Upper lobe of left lung (tissue), 4 donors: ENCODE measurements at regions not wholly inside any gene's neighbourhood (a gene's known extent, or its start where the extent isn't known, plus 50 kb on each side); places are given as distances from the start of the nearest gene placed in this dataset.

Experiments
- EP300 ChIP-seq, 4 donors: sonication (generic); formaldehyde crosslinking; IDR thresholded peaks; one replicate each; pipeline ENCODE4 v1.5.1; 2017; ENCODE audit warnings: antibody characterized with exemption in 4 of 4, control low read depth in 2 of 4
- POLR2A ChIP-seq, 4 donors: fragments of 450-650 bp; IDR thresholded peaks; one replicate each; pipeline ENCODE4 v1.5.1; 2016 to 2017; ENCODE audit warnings: antibody characterized with exemption in 4 of 4, mild to moderate bottlenecking in 2 of 4
- POLR2AphosphoS5 ChIP-seq, 2 donors: sonication (generic); formaldehyde crosslinking; IDR thresholded peaks; one replicate each; pipeline ENCODE4 v1.5.1; 2017; ENCODE audit warnings: antibody characterized with exemption in 2 of 2
- TF ChIP-seq, protein P1 (sequence below), 6 experiments: fragments of 450-650 bp in 4 of 6; fragments of 200-600 bp in 2 of 6; sonication (generic) in 2 of 6; IDR thresholded peaks; one replicate each; pipeline ENCODE4 v1.5.1; 2016 to 2019; ENCODE audit warnings: antibody characterized with exemption in 6 of 6

DNA sequence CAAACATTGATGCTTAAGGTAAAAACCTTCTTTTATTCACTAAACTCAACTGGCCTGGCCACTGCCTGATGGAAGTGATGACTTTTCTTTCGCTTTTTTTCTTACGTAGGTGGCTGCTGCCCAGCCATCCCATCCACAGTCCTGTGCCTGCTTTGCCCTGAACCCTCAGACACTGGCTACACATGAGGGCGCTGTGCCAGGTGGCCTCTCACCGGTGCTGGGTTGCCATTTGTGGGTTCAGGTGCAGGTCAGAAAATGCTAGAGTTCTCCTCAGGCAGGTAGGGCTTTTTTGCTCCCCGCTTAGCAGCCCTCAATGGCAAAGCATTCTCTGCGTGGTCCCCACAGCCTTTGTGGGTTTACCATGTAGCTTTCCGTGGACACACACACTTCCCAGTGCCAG is 88.3 kb upstream of the PRR23E start:
- TF ChIP-seq, protein P1, sequence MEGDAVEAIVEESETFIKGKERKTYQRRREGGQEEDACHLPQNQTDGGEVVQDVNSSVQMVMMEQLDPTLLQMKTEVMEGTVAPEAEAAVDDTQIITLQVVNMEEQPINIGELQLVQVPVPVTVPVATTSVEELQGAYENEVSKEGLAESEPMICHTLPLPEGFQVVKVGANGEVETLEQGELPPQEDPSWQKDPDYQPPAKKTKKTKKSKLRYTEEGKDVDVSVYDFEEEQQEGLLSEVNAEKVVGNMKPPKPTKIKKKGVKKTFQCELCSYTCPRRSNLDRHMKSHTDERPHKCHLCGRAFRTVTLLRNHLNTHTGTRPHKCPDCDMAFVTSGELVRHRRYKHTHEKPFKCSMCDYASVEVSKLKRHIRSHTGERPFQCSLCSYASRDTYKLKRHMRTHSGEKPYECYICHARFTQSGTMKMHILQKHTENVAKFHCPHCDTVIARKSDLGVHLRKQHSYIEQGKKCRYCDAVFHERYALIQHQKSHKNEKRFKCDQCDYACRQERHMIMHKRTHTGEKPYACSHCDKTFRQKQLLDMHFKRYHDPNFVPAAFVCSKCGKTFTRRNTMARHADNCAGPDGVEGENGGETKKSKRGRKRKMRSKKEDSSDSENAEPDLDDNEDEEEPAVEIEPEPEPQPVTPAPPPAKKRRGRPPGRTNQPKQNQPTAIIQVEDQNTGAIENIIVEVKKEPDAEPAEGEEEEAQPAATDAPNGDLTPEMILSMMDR (IDR thresholded peaks at IDR 0.05): no peak
- no peak for TF ChIP-seq EP300 (IDR thresholded peaks at IDR 0.05)
- TF ChIP-seq POLR2A (IDR thresholded peaks at IDR 0.05): no peak
- TF ChIP-seq POLR2AphosphoS5 (IDR thresholded peaks at IDR 0.05): no peak
